ENCODE measurements at regions not wholly inside any gene's neighbourhood (a gene's known extent, or its start where the extent isn't known, plus 50 kb on each side); places are given as distances from the start of the nearest gene placed in this dataset.
"Not testable (repeated sequence)": the region's sequence is repeated elsewhere in the genome, so short reads cannot be mapped to it uniquely, and the experiment has no call there.

DNA sequence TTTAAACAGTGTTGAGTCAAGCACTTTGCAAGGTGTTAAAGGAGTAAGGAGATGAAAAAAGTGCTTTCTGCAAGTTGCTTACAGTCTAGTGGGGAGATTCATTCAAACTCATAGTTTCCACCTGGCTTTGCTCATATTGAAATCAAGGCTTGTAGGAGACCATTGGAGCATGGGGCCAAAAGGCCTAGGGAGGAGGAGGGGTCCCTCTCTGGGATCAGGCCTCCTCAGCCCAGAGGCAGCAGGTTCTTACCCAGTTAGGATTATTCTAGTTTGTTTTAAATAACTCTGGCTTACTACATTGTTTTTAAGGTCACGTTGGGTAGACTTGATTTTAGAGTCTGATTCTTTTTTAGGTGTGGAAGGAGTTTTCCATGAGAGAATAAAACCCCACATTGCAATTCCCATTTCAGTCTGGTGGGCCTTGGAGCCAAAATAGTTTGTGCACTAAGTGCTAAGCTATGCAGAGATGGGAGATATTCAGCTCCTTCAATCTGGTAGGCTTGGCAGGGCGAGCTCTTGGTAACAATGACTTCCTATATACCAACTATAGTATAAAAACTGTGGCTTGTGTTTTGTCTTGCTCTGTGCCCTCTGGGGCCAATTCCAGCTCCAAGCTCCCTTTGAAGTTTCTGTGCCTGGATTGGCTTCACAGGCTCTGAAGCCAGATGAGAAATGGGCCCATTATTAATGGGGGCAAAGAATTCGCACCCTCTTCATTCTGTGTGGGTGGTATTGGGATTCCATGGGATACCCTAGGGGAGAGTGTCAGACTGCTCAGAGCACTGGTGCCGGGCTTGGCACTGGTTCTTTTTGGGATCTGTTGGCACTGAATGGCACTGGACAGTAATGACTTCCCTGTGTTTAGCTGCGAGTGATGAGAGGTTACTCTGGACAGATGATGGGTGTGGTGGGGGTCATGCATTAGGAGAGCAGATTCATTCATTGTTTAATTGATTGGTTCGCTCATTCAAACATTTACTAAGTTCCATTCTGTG is 301.1 kb downstream of the MYCN start:
- H3K4me3 ChIP-seq (ENCODE audit: low read depth in 1 of 5, low read length in 5 of 5) = no peak overlapping the region
- H3K36me3 ChIP-seq (ENCODE audit: control insufficient read depth in 5 of 5, insufficient read depth in 5 of 5, low read length in 5 of 5) = no peaks in the 10 kb centered on the region
- H3K27ac ChIP-seq (ENCODE audit: low read depth, low read length) = no peak overlapping the region
- H3K27me3 ChIP-seq (ENCODE audit: control insufficient read depth in 5 of 5, insufficient read depth in 4 of 5, low read length in 5 of 5) = no peaks in the 10 kb centered on the region
- H3K9me3 ChIP-seq (ENCODE audit: control insufficient read depth in 5 of 5, low read length in 5 of 5) = no peaks in the 10 kb centered on the region
- H3K9ac ChIP-seq (ENCODE audit: low read length in 5 of 5) = no peak overlapping the region
- peaks cover 0 to 11% (median 6%) of the 10 kb centered on the region in 5 donors for H3K4me1 ChIP-seq (ENCODE audit: control insufficient read depth in 5 of 5, insufficient read depth in 5 of 5, low read length in 5 of 5)

DNA sequence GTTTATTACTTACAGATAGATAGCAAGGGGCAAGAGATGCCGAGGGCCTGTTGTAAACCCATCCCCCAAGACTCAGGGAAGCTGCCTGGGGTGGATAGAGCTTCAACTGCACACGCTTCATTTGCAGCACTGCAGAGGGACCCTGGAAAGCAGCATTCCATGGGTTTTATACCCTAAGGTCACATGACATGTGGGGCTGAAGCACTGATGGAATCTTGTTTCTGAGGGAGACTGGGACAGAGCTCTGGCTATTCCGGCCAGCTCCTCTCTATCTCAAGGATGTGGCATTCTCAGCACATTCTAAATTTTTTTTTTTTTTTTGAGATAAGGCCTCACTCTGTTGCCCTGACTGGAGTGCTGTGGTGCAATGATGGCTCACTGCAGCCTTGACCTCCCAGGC is 300.1 kb downstream of the MYCN start:
- H3K4me1 ChIP-seq (ENCODE audit: control insufficient read depth in 5 of 5, insufficient read depth in 5 of 5, low read length in 5 of 5) = peaks cover 0 to 11% (median 6%) of the 10 kb centered on the region in 5 donors

DNA sequence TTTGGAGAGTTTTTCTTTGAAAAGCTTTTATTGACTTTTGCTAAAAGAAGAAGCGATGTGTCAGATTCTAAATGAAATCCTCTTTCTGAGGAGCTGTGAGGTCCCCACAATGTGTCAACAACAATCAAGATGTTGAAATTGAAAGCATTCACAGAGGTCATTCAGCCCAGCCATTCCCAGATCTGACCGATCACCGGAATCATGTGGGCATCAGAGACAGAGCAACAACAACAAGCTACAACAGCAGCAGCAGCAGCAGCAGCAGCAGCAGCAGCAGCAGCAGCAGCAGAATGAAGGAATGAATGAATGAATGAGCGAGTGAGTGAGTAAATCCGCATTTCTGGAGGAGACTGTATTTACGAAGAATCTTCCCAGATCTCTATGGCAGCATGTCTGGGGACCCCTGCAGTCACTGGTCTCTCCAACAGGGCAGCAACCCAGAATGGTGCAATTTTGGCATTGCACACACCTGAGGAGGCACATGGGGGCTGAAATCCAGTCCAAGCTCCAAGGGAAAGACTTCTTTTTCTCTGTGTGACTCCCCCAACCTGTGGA is 299.0 kb downstream of the MYCN start:
- Histone ChIP-seq H3K27ac (ENCODE audit: low read depth, low read length) (no peak overlapping the region), H3K36me3 (ENCODE audit: control insufficient read depth in 5 of 5, insufficient read depth in 5 of 5, low read length in 5 of 5) (no peaks in the 10 kb centered on the region), H3K4me1 (ENCODE audit: control insufficient read depth in 5 of 5, insufficient read depth in 5 of 5, low read length in 5 of 5) (peaks cover 0 to 11% (median 6%) of the 10 kb centered on the region in 5 donors), H3K9me3 (ENCODE audit: control insufficient read depth in 5 of 5, low read length in 5 of 5) (no peaks in the 10 kb centered on the region), H3K27me3 (ENCODE audit: control insufficient read depth in 5 of 5, insufficient read depth in 4 of 5, low read length in 5 of 5) (no peaks in the 10 kb centered on the region), H3K4me3 (ENCODE audit: low read depth in 1 of 5, low read length in 5 of 5) (no peak overlapping the region), H3K9ac (ENCODE audit: low read length in 5 of 5) (no peak overlapping the region)

More for the DNA sequence above, 300.1 kb downstream of the MYCN start:
- Histone ChIP-seq H3K36me3 (ENCODE audit: control insufficient read depth in 5 of 5, insufficient read depth in 5 of 5, low read length in 5 of 5) (no peaks in the 10 kb centered on the region), H3K27ac (ENCODE audit: low read depth, low read length) (no peak overlapping the region), H3K27me3 (ENCODE audit: control insufficient read depth in 5 of 5, insufficient read depth in 4 of 5, low read length in 5 of 5) (no peaks in the 10 kb centered on the region), H3K4me3 (ENCODE audit: low read depth in 1 of 5, low read length in 5 of 5) (no peak overlapping the region), H3K9me3 (ENCODE audit: control insufficient read depth in 5 of 5, low read length in 5 of 5) (no peaks in the 10 kb centered on the region), H3K9ac (ENCODE audit: low read length in 5 of 5) (no peak overlapping the region)

- Histone ChIP-seq H3K4me1 (ENCODE audit: control insufficient read depth in 5 of 5, insufficient read depth in 5 of 5, low read length in 5 of 5) (peaks cover 0 to 11% (median 6%) of the 10 kb centered on the region in 5 donors), H3K4me3 (ENCODE audit: low read depth in 1 of 5, low read length in 5 of 5) (no peak overlapping the region), H3K27me3 (ENCODE audit: control insufficient read depth in 5 of 5, insufficient read depth in 4 of 5, low read length in 5 of 5) (no peaks in the 10 kb centered on the region), H3K9ac (ENCODE audit: low read length in 5 of 5) (no peak overlapping the region), H3K36me3 (ENCODE audit: control insufficient read depth in 5 of 5, insufficient read depth in 5 of 5, low read length in 5 of 5) (no peaks in the 10 kb centered on the region), H3K27ac (ENCODE audit: low read depth, low read length) (no peak overlapping the region), H3K9me3 (ENCODE audit: control insufficient read depth in 5 of 5, low read length in 5 of 5) (no peaks in the 10 kb centered on the region)
Measured at GRCh38 chr2:16238786-16239185, 298.4 kb downstream of the MYCN start.

DNA sequence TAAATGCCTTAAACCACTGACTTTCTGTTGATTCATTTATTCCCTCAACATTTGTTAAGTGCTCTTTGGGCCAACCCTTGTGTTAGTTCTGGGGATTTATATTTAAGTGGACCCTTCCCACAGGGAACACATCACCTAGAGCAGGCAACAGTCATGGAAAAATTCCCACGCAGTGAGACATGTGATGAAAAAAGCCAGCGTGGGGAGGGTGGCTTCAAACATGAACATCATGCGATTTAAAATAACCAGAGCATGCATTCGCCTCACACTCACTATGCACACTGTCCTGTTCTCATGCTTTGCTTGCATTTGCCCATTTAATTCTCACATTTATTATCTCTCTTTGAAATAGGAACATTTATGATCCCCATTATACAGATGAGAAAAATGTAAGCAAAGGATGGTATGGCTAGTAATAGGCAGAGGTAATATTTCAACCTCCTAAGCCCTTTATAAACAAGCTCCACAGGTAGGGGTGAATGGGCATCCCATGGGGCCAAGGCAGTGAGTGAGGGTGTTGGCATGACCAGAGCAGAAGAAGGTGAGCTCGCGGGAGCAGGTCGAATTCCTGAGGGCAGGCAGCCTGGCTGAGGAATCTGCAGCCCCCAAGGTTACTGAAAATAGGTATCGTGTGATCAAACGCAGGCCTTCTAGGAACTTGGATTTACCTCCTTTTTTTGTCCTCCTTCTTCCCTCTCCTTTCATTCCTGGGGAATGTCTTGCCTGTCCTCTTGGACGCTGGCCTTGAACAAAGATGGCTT is 297.8 kb downstream of the MYCN start:
- H3K36me3 ChIP-seq (ENCODE audit: control insufficient read depth in 5 of 5, insufficient read depth in 5 of 5, low read length in 5 of 5) = no peaks in the 10 kb centered on the region
- no peaks in the 10 kb centered on the region for H3K9me3 ChIP-seq (ENCODE audit: control insufficient read depth in 5 of 5, low read length in 5 of 5)
- no peak overlapping the region for H3K4me3 ChIP-seq (ENCODE audit: low read depth in 1 of 5, low read length in 5 of 5)
- H3K9ac ChIP-seq (ENCODE audit: low read length in 5 of 5) = no peak overlapping the region
- H3K27me3 ChIP-seq (ENCODE audit: control insufficient read depth in 5 of 5, insufficient read depth in 4 of 5, low read length in 5 of 5) = no peaks in the 10 kb centered on the region
- H3K27ac ChIP-seq (ENCODE audit: low read depth, low read length) = no peak overlapping the region
- H3K4me1 ChIP-seq (ENCODE audit: control insufficient read depth in 5 of 5, insufficient read depth in 5 of 5, low read length in 5 of 5) = peaks cover 0 to 11% (median 6%) of the 10 kb centered on the region in 5 donors

- Histone ChIP-seq H3K27me3 (ENCODE audit: control insufficient read depth in 5 of 5, insufficient read depth in 4 of 5, low read length in 5 of 5) (no peaks in the 10 kb centered on the region), H3K36me3 (ENCODE audit: control insufficient read depth in 5 of 5, insufficient read depth in 5 of 5, low read length in 5 of 5) (no peaks in the 10 kb centered on the region), H3K4me1 (ENCODE audit: control insufficient read depth in 5 of 5, insufficient read depth in 5 of 5, low read length in 5 of 5) (peaks cover 0 to 11% (median 6%) of the 10 kb centered on the region in 5 donors), H3K9me3 (ENCODE audit: control insufficient read depth in 5 of 5, low read length in 5 of 5) (no peaks in the 10 kb centered on the region), H3K27ac (ENCODE audit: low read depth, low read length) (no peak overlapping the region), H3K4me3 (ENCODE audit: low read depth in 1 of 5, low read length in 5 of 5) (no peak overlapping the region), H3K9ac (ENCODE audit: low read length in 5 of 5) (no peak overlapping the region)
Measured at GRCh38 chr2:16235747-16236146, 295.4 kb downstream of the MYCN start.

DNA sequence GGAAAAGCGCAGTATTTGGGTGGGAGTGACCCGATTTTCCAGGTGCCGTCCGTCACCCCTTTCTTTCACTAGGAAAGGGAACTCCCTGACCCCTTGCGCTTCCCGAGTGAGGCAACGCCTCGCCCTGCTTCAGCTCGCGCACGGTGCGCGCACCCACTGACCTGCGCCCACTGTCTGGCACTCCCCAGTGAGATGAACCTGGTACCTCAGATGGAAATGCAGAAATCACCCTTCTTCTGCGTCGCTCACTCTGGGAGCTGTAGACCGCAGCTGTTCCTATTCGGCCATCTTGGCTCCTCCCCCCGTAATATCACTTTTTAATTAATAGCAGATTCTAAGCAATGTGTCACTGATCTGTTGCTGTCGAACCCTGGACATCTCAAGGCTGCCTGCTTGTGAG is 294.9 kb downstream of the MYCN start:
- not testable (repeated sequence) for H3K9ac ChIP-seq (ENCODE audit: low read length in 5 of 5); H3K9me3 ChIP-seq (ENCODE audit: control insufficient read depth in 5 of 5, low read length in 5 of 5); H3K27ac ChIP-seq (ENCODE audit: low read depth, low read length); H3K27me3 ChIP-seq (ENCODE audit: control insufficient read depth in 5 of 5, insufficient read depth in 4 of 5, low read length in 5 of 5); H3K4me3 ChIP-seq (ENCODE audit: low read depth in 1 of 5, low read length in 5 of 5); H3K36me3 ChIP-seq (ENCODE audit: control insufficient read depth in 5 of 5, insufficient read depth in 5 of 5, low read length in 5 of 5)
- peaks cover 0 to 11% (median 6%) of the 10 kb centered on the region in 5 donors for H3K4me1 ChIP-seq (ENCODE audit: control insufficient read depth in 5 of 5, insufficient read depth in 5 of 5, low read length in 5 of 5)

DNA sequence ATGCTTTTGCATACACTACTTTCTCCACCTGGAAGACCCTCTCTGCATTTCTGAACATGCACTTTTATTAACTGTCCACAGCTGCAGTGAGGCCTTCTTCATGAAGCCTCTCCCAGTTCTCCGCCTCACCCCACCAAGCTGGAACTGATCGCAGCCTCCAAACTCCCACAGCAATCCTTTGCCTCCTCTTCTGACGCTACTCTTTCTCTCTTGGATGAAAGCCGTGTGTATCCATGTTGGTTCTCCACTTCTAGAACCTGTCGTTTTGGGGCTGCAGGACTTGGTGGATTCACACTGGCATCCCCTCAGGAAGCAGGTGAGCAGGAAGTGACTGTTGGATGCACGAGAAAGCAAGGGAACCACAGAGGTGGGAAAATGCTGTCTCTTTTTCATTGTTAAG is 288.6 kb downstream of the MYCN start:
- Histone ChIP-seq H3K36me3 (ENCODE audit: control insufficient read depth in 5 of 5, insufficient read depth in 5 of 5, low read length in 5 of 5) (no peaks in the 10 kb centered on the region), H3K4me3 (ENCODE audit: low read depth in 1 of 5, low read length in 5 of 5) (no peak overlapping the region), H3K9ac (ENCODE audit: low read length in 5 of 5) (no peak overlapping the region), H3K27me3 (ENCODE audit: control insufficient read depth in 5 of 5, insufficient read depth in 4 of 5, low read length in 5 of 5) (peaks cover 0 to 8% (median 4%) of the 10 kb centered on the region in 5 donors), H3K27ac (ENCODE audit: low read depth, low read length) (no peak overlapping the region), H3K4me1 (ENCODE audit: control insufficient read depth in 5 of 5, insufficient read depth in 5 of 5, low read length in 5 of 5) (peaks cover 0 to 9% (median 0%) of the 10 kb centered on the region in 5 donors), H3K9me3 (ENCODE audit: control insufficient read depth in 5 of 5, low read length in 5 of 5) (no peaks in the 10 kb centered on the region)

GRCh38 chr2:16228471-16228870 is 288.1 kb downstream of the MYCN start:
- Histone ChIP-seq H3K4me3 (ENCODE audit: low read depth in 1 of 5, low read length in 5 of 5) (no peak overlapping the region), H3K27me3 (ENCODE audit: control insufficient read depth in 5 of 5, insufficient read depth in 4 of 5, low read length in 5 of 5) (peaks cover 0 to 8% (median 7%) of the 10 kb centered on the region in 5 donors), H3K4me1 (ENCODE audit: control insufficient read depth in 5 of 5, insufficient read depth in 5 of 5, low read length in 5 of 5) (peaks cover 0 to 9% (median 0%) of the 10 kb centered on the region in 5 donors), H3K36me3 (ENCODE audit: control insufficient read depth in 5 of 5, insufficient read depth in 5 of 5, low read length in 5 of 5) (no peaks in the 10 kb centered on the region), H3K9me3 (ENCODE audit: control insufficient read depth in 5 of 5, low read length in 5 of 5) (no peaks in the 10 kb centered on the region), H3K27ac (ENCODE audit: low read depth, low read length) (no peak overlapping the region), H3K9ac (ENCODE audit: low read length in 5 of 5) (no peak overlapping the region)
